Activated naive CD8-positive, alpha-beta T cell treated with anti-CD3 and anti-CD28 coated beads, Interleukin-2, amount 10 ng/mL, durations not matched to agents 7 days and 5 days (primary cell): ENCODE measurements at regions not wholly inside any gene's neighbourhood (a gene's known extent, or its start where the extent isn't known, plus 50 kb on each side); places are given as distances from the start of the nearest gene placed in this dataset.

Source experiments
- ATAC-seq: fragments of 150-1000 bp; cut with Tn5 transposase; one replicate; pipeline ENCODE4 v1.10.0; 2021; ENCODE audit warnings: low read depth, moderate library complexity
- POLR2A ChIA-PET: fragments of 350-600 bp; sonication (Branson Sonifier 250); formaldehyde crosslinking; loops from one replicate; lab custom pipeline; 2021; ENCODE audit warnings: antibody characterized with exemption; lab: Charles Lee
- DNase-seq: peaks from one replicate; pipeline ENCODE4 v3.0.0; 2021
- H3K27ac Mint-ChIP-seq: one replicate; pipeline ENCODE4 v1.8.0; 2022; ENCODE audit warnings: mild to moderate bottlenecking, mixed read lengths
- H3K27me3 Mint-ChIP-seq: one replicate; pipeline ENCODE4 v1.8.0; 2022; ENCODE audit warnings: mild to moderate bottlenecking, moderate library complexity, mixed read lengths
- H3K36me3 Mint-ChIP-seq: one replicate; pipeline ENCODE4 v1.8.0; 2021; ENCODE audit warnings: mild to moderate bottlenecking, mixed read lengths
- H3K4me1 Mint-ChIP-seq: one replicate; pipeline ENCODE4 v1.8.0; 2021; ENCODE audit warnings: mixed read lengths
- H3K4me3 Mint-ChIP-seq: one replicate; pipeline ENCODE4 v1.8.0; 2022; ENCODE audit warnings: mild to moderate bottlenecking, moderate library complexity, mixed read lengths
- H3K9me3 Mint-ChIP-seq: one replicate; pipeline ENCODE4 v1.8.0; 2021; ENCODE audit warnings: mixed read lengths

DNA sequence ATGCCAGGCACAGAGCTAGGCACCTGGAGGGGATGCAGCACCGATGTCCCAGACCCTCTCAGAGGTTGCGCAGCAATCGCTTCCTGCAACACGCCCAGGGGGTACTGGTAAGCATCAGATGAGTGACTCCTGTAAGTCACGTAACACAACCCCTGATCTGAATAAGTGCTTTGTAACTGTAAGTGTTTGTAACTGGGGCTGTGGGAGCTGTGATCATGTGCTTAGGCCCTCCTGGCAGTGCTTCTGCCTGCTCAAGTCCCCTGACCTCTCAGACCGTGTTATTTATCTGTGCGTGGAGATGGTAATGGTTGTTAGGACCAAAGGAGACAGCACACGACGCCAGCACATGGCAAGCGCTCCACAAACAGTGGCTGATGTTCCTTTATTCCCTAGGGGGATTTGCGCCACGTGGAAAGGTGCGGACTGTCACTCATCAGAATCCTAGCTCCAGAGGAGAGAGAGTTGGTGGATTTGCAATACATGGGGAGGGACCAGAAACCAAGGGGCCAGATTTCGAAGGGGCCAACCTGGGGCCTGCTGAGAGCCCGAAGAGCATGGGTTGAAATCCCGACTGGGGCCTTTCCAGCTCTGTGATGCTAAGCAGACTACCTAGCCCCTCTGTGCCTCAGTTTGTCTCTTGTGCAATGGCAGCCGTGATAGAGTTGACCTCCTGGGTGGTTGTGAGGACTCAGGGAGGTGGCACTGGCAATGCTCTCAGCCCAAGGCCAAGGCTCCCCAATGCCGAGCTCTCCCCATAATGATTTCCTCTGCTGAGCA is 151.8 kb downstream of the IRF8 start:
- Mint-ChIP-seq H3K4me3 (no peak overlapping the region), H3K36me3 (no peaks in the 10 kb centered on the region), H3K27ac (no peak overlapping the region), H3K27me3 (peaks cover 31% of the 10 kb centered on the region), H3K4me1 (peaks cover 1% of the 10 kb centered on the region), H3K9me3 (no peaks in the 10 kb centered on the region)
- POLR2A ChIA-PET: no interaction called here
- DNase-seq (no peak), ATAC-seq (no peak)

DNA sequence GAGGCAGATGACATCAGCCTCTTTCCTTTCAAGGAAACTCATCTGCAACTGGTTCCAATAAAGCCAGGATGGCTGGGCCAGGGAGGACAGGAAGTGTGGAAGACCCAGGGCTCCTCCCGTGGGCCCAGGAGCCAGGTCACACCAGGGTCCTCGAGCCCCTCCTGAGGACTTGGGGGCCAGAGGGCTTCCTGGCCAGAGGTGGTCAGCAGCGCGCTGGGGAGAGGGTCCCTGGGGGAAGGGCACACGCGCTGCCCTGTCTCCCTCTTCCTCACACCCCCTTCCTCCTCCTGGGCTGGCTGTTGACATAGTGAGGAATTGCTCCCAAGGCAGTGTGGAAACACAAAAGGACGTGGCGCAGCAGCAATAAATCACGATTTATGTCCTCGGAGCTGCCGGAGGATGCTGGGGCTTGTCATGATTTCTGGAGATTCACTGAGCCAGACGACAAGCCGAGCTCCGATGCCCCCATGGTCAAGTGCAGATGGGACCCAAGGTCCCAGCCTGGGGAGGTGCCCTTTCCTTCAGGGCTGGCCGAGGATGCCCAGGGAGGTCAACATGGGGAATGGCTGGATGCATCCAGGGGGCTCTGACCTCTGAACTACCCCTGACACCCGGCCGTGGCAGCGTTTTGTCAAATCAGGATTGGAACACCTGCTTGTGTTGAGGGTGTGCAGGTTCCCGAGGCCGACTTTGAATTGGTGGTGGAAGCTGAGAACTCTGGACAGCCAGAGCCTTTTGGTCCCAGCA is 152.6 kb downstream of the IRF8 start:
- H3K36me3 Mint-ChIP-seq: no peaks in the 10 kb centered on the region
- peaks cover 1% of the 10 kb centered on the region for H3K4me1 Mint-ChIP-seq
- POLR2A ChIA-PET: no interaction called here
- no peak for DNase-seq
- no peaks in the 10 kb centered on the region for H3K9me3 Mint-ChIP-seq
- H3K27ac Mint-ChIP-seq: no peak overlapping the region
- peaks cover 29% of the 10 kb centered on the region for H3K27me3 Mint-ChIP-seq
- H3K4me3 Mint-ChIP-seq: no peak overlapping the region
- no peak for ATAC-seq

- Mint-ChIP-seq H3K36me3 (no peaks in the 10 kb centered on the region), H3K4me1 (peaks cover 1% of the 10 kb centered on the region), H3K9me3 (no peaks in the 10 kb centered on the region), H3K27ac (no peak overlapping the region), H3K4me3 (no peak overlapping the region), H3K27me3 (peaks cover 28% of the 10 kb centered on the region)
- POLR2A ChIA-PET: no interaction called here
- ATAC-seq (no peak), DNase-seq (no peak)
These were observed 153.2 kb downstream of the IRF8 start for GRCh38 chr16:86052115-86052670.

- Mint-ChIP-seq H3K27ac (no peak overlapping the region), H3K4me3 (no peak overlapping the region), H3K36me3 (no peaks in the 10 kb centered on the region), H3K9me3 (no peaks in the 10 kb centered on the region), H3K4me1 (peaks cover under 1% of the 10 kb centered on the region), H3K27me3 (peaks cover 24% of the 10 kb centered on the region)
- no peak for ATAC-seq
- DNase-seq: no peak
- POLR2A ChIA-PET: no interaction called here
These were observed 154.0 kb downstream of the IRF8 start for GRCh38 chr16:86052926-86053325.

DNA sequence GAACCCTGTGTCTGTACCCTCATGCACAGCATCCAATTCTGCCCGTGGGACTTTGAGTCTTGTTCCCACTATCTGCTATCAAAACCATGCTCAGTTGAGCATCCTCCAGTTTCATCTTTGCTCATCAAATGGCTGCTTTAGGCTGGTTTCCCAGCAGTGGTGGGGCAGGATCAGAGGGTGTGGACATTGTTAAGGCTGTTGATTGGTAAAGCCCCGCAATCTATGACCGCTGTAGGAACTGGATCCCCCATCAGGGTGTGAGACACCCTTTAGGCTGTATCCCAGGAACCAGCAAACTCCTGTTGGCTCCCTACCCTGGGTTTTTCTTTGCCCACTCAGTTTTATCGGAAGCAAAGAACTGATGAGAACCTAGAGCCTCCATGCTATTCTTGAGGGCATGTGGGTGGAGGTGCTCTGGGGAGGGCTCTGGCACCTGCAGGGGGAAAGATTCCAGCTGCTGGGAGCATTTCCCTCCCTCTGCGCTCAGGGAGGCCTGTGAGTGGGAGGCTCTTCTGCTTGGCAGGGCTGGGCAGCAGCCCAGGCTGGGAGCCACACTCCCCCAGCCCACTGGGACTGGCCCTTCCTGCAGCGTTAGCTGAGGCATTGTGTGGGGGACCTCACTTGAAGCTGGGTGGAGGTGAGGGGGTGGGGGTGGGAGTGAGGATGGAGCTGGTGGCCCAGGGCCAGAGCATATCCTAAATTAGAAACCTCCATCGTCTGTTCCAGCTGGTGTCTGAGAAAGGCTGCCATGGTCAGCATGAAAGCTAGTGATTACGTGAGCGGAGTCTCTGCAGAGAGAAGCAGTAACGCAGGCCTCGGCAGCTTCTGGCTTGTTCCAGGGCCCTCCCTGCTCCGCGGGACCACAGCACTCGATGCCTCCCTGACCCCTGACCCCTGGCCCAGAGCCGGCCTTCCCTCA is 160.6 kb downstream of the IRF8 start:
- ATAC-seq (no peak), DNase-seq (no peak)
- POLR2A ChIA-PET: no interaction called here
- no peak overlapping the region for H3K27ac Mint-ChIP-seq
- H3K9me3 Mint-ChIP-seq: no peaks in the 10 kb centered on the region
- no peaks in the 10 kb centered on the region for H3K4me1 Mint-ChIP-seq
- no peak overlapping the region for H3K4me3 Mint-ChIP-seq
- H3K36me3 Mint-ChIP-seq: no peaks in the 10 kb centered on the region
- peaks cover 16% of the 10 kb centered on the region for H3K27me3 Mint-ChIP-seq

- POLR2A ChIA-PET: no interaction called here
- ATAC-seq (no peak), DNase-seq (no peak)
- Mint-ChIP-seq H3K36me3 (no peaks in the 10 kb centered on the region), H3K27me3 (peaks cover 14% of the 10 kb centered on the region), H3K4me3 (no peak overlapping the region), H3K27ac (no peak overlapping the region), H3K4me1 (no peaks in the 10 kb centered on the region), H3K9me3 (no peaks in the 10 kb centered on the region)
These were observed 161.7 kb downstream of the IRF8 start for GRCh38 chr16:86060381-86061317.

GRCh38 chr16:86061318-86061695 is 162.3 kb downstream of the IRF8 start:
- POLR2A ChIA-PET: no interaction called here
- no peak for ATAC-seq
- Mint-ChIP-seq H3K4me1 (no peaks in the 10 kb centered on the region), H3K4me3 (no peak overlapping the region), H3K27ac (no peak overlapping the region), H3K36me3 (no peaks in the 10 kb centered on the region), H3K9me3 (no peaks in the 10 kb centered on the region), H3K27me3 (peaks cover 11% of the 10 kb centered on the region)
- DNase-seq: no peak

DNA sequence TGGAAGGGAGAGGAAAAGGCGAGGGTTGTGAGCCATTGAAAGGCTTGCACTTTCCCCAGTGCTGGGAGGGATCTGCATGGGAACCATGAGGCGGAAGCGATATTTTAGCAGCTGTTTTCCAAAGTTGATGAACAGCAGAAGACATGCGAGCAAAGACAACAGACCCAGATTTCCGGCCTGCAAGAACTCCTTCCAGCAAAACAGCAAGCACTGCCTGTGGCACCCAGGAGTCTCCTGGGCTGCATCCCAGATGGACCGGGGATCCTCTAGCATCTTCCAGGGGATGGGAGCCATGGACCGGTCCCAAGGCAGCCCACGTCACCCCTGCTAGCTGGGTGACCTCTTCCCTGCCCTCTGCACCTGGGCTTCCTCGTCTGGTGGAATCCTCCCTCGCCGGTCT is 162.8 kb downstream of the IRF8 start:
- ATAC-seq (no peak), DNase-seq (no peak)
- POLR2A ChIA-PET: no interaction called here
- H3K4me1 Mint-ChIP-seq: no peaks in the 10 kb centered on the region
- H3K9me3 Mint-ChIP-seq: no peaks in the 10 kb centered on the region
- H3K27me3 Mint-ChIP-seq: peaks cover 10% of the 10 kb centered on the region
- H3K36me3 Mint-ChIP-seq: no peaks in the 10 kb centered on the region
- H3K4me3 Mint-ChIP-seq: no peak overlapping the region
- H3K27ac Mint-ChIP-seq: no peak overlapping the region

DNA sequence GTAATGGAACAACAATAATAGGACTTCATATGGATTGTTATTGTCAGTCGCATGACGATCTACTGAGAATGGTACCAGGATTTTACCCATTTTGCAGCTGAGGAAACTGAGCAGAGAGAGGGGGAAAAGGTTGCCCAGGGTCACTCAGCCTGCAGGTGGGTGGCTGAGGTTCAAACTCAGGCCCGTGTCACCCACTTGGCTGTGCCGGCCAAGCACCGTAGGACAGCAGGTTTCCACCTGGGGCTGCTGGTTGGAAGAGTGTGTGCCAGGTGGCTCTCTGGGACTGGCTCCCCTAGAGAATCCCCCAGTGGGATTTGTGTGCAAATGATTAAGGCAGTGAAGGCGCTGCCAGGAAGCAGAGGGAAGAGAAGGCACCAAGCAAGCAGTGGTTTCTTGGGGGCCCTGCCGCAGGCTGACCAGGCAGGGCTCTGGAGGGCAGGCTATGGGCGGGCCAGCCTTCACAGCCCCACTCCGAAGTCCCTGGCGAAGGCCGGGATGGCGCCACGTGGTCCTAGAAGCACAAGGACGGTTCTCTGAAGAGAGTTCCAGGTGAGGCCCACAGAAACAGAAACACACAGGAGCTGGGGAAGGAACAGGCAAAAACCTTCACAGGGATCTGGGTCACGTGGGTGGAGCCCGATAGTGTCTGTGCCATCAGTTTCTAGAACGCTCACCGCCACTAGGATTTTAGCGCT is 163.5 kb downstream of the IRF8 start:
- H3K4me3 Mint-ChIP-seq: no peak overlapping the region
- no peak overlapping the region for H3K27ac Mint-ChIP-seq
- H3K36me3 Mint-ChIP-seq: no peaks in the 10 kb centered on the region
- ATAC-seq: no peak
- no peaks in the 10 kb centered on the region for H3K9me3 Mint-ChIP-seq
- no peak for DNase-seq
- no peaks in the 10 kb centered on the region for H3K4me1 Mint-ChIP-seq
- POLR2A ChIA-PET: no interaction called here
- H3K27me3 Mint-ChIP-seq: peaks cover 9% of the 10 kb centered on the region

DNA sequence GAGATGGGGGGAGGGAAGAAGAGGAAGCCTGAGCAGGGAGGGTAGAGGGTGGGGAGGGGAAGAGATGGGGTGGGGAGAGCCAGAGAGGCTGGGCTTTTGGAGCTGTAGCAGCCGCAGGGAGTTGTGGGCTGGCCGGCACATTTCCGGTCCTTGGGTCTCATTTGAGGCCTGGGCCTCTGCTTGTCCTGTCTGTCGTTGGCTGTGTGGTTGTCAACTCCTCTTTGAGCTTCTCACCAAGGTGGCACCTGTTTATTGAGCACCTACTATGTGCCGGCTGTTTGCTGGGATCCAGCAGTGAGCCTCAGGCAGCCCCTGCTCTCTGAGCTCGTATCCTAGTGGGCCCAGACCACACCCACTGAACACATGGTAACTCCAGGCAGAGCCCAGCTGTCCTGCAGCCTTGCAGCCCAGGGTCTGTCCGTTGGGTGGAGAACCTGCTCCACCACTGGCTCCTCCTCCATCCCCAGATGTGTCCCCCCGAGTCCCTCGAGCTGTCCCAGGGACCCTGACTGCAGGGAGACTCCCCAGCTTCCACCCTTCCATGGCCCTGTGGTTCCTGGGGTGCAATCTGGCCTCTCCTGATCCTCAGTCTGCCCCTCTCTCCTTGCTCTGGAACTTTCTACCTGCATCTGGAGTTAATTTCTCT is 164.9 kb downstream of the IRF8 start:
- H3K4me1 Mint-ChIP-seq: no peaks in the 10 kb centered on the region
- H3K27me3 Mint-ChIP-seq: peaks cover 6% of the 10 kb centered on the region
- no peak for ATAC-seq
- no peaks in the 10 kb centered on the region for H3K36me3 Mint-ChIP-seq
- no peak overlapping the region for H3K4me3 Mint-ChIP-seq
- DNase-seq: no peak
- POLR2A ChIA-PET: no interaction called here
- H3K9me3 Mint-ChIP-seq: no peaks in the 10 kb centered on the region
- H3K27ac Mint-ChIP-seq: no peak overlapping the region

- POLR2A ChIA-PET: interaction anchor here (0.7 kb wide), 1 partner anchor 1205 kb away, joined by 8 read pairs; no protein-coding TSS in a partner anchor
- no peak for DNase-seq
- H3K27me3 Mint-ChIP-seq: peaks cover 6% of the 10 kb centered on the region
These were observed 165.7 kb downstream of the IRF8 start for GRCh38 chr16:86064431-86065250.

More at GRCh38 chr16:86064431-86065250, 165.7 kb downstream of the IRF8 start:
- Mint-ChIP-seq H3K36me3 (no peaks in the 10 kb centered on the region), H3K4me3 (no peak overlapping the region), H3K27ac (no peak overlapping the region), H3K4me1 (no peaks in the 10 kb centered on the region), H3K9me3 (no peaks in the 10 kb centered on the region)
- no peak for ATAC-seq
